GM12891 (cell line): ENCODE measurements at regions not wholly inside any gene's neighbourhood (a gene's known extent, or its start where the extent isn't known, plus 50 kb on each side); places are given as distances from the start of the nearest gene placed in this dataset.
"Not testable (repeated sequence)": the region's sequence is repeated elsewhere in the genome, so short reads cannot be mapped to it uniquely, and the experiment has no call there.

Experiments
- PAX5 ChIP-seq: IDR thresholded peaks from 2 replicates; pipeline ENCODE4 v1.6.1; 2011; ENCODE audit warnings: low read length, moderate library complexity, mild to moderate bottlenecking; ENCODE audit not compliant: insufficient read depth, severe bottlenecking
- POLR2A ChIP-seq: IDR thresholded peaks from 2 replicates; pipeline ENCODE4 v1.6.1; 2011; ENCODE audit warnings: low read depth, low read length, control low read depth
- POLR2AphosphoS5 ChIP-seq: IDR thresholded peaks from 2 replicates; pipeline ENCODE4 v1.6.1; 2011; ENCODE audit warnings: low read depth, low read length, control low read depth
- SPI1 ChIP-seq: IDR thresholded peaks from 2 replicates; pipeline ENCODE4 v1.6.1; 2011; ENCODE audit warnings: low read depth, low read length, control low read depth
- TAF1 ChIP-seq: IDR thresholded peaks from 2 replicates; pipeline ENCODE4 v1.6.1; 2011; ENCODE audit warnings: low read depth, low read length, control low read depth

- not testable (repeated sequence) for TF ChIP-seq POLR2AphosphoS5, POLR2A, TAF1, SPI1, PAX5
Measured at GRCh38 chr9:42282531-42283178, 99.2 kb downstream of the SPATA31A6 start.
